ENCODE measurements at regions not wholly inside any gene's neighbourhood (a gene's known extent, or its start where the extent isn't known, plus 50 kb on each side); places are given as distances from the start of the nearest gene placed in this dataset.

GRCh38 chr2:204135752-204136151, 199.2 kb downstream of the ICOS start:
- TF ChIP-seq, protein P1, sequence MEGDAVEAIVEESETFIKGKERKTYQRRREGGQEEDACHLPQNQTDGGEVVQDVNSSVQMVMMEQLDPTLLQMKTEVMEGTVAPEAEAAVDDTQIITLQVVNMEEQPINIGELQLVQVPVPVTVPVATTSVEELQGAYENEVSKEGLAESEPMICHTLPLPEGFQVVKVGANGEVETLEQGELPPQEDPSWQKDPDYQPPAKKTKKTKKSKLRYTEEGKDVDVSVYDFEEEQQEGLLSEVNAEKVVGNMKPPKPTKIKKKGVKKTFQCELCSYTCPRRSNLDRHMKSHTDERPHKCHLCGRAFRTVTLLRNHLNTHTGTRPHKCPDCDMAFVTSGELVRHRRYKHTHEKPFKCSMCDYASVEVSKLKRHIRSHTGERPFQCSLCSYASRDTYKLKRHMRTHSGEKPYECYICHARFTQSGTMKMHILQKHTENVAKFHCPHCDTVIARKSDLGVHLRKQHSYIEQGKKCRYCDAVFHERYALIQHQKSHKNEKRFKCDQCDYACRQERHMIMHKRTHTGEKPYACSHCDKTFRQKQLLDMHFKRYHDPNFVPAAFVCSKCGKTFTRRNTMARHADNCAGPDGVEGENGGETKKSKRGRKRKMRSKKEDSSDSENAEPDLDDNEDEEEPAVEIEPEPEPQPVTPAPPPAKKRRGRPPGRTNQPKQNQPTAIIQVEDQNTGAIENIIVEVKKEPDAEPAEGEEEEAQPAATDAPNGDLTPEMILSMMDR (IDR thresholded peaks at IDR 0.05): no peak
- Histone ChIP-seq H3K27me3 (ENCODE audit: low read depth) (no peaks in the 10 kb centered on the region), H3K36me3 (no peaks in the 10 kb centered on the region), H3K4me1 (no peaks in the 10 kb centered on the region), H3K9me3 (no peaks in the 10 kb centered on the region), H3K4me3 (no peak overlapping the region), H3K27ac (no peak overlapping the region)
- ATAC-seq: no peak
- intact Hi-C loops (cut with DNase I): no loop called here
- no peak for DNase-seq

GRCh38 chr2:204138206-204138605, 201.6 kb downstream of the ICOS start:
- Histone ChIP-seq H3K27ac (no peak overlapping the region), H3K4me3 (no peak overlapping the region), H3K27me3 (ENCODE audit: low read depth) (no peaks in the 10 kb centered on the region), H3K9me3 (no peaks in the 10 kb centered on the region), H3K36me3 (no peaks in the 10 kb centered on the region), H3K4me1 (no peaks in the 10 kb centered on the region)
- TF ChIP-seq, protein P1 (IDR thresholded peaks at IDR 0.05): no peak
- intact Hi-C loops (cut with DNase I): no loop called here
- ATAC-seq (no peak), DNase-seq (no peak)

GRCh38 chr2:204140246-204140645, 203.7 kb downstream of the ICOS start:
- intact Hi-C loops (cut with DNase I): no loop called here
- Histone ChIP-seq H3K9me3 (no peaks in the 10 kb centered on the region), H3K4me3 (no peak overlapping the region), H3K4me1 (no peaks in the 10 kb centered on the region), H3K27me3 (ENCODE audit: low read depth) (no peaks in the 10 kb centered on the region), H3K36me3 (no peaks in the 10 kb centered on the region), H3K27ac (no peak overlapping the region)
- ATAC-seq: no peak
- TF ChIP-seq, protein P1 (IDR thresholded peaks at IDR 0.05): no peak
- no peak for DNase-seq

DNA sequence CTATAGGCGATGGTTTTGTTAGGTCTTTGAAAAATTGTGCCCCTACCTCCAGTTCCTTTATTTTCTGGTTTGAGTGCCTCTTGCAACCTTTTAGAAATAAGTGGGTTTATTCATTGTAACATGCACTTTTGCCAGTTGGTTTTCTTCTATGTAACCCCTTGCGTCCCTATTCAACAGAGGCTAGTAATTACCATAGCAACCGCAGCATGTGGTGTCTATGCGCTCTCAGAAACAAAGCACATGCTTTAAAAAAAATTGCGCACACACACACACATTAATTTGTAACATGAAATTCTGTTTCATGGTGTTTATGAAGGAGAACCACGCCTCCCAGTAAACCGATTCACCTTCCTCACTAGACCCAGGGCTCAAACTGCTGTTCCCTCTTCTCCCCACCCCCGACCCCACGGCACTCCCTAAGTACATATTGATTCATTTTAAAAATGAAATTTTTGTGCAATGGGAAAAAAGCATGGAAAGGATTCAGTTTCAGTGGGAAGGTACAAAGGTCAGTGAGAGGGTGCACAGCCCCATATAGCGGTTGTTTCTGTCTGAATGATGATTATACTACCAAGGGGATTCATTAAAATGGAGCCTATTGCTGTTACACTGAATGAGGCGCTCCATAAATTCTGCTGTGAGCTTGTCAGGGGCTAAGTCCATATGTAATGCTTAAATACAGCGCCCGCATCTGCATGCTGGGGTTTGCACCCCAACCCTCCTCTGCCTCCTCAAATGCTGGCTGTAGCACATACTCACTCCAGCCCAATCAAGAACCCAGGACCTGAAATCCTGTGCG, 206.9 kb downstream of the ICOS start:
- DNase-seq (no peak), ATAC-seq (no peak)
- Histone ChIP-seq H3K9me3 (no peaks in the 10 kb centered on the region), H3K4me1 (no peaks in the 10 kb centered on the region), H3K27ac (no peak overlapping the region), H3K36me3 (no peaks in the 10 kb centered on the region), H3K27me3 (ENCODE audit: low read depth) (no peaks in the 10 kb centered on the region), H3K4me3 (no peak overlapping the region)
- intact Hi-C loops (cut with DNase I): no loop called here
- TF ChIP-seq, protein P1 (IDR thresholded peaks at IDR 0.05): no peak

DNA sequence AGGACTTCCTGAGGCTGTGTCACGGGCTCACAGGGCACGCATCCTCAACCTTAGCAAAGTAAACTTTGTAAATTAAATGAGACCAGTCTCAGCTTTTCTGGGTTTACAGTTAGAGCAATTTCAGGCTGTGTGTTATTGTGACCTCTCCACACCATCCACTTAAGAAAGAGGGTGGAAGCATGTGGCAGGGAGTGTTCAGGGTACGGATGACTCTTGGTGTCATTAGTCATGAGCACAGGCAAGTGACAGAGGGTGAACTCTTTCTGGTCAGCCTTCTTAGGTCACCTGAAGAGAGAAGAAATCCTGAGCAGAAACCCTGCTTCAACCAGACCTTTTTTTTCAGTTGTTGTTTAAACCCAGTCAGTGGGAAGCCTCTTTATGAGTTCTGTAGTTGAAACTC, 207.9 kb downstream of the ICOS start:
- no peak overlapping the region for H3K27ac ChIP-seq
- H3K36me3 ChIP-seq: no peaks in the 10 kb centered on the region
- no peaks in the 10 kb centered on the region for H3K9me3 ChIP-seq
- H3K27me3 ChIP-seq (ENCODE audit: low read depth): no peaks in the 10 kb centered on the region
- TF ChIP-seq, protein P1 (IDR thresholded peaks at IDR 0.05): no peak
- DNase-seq (no peak), ATAC-seq (peak in 1 of 2 donors; percentile 9)
- intact Hi-C loops (cut with DNase I): no loop called here
- H3K4me3 ChIP-seq: no peak overlapping the region
- no peaks in the 10 kb centered on the region for H3K4me1 ChIP-seq
